ENCODE measurements at regions not wholly inside any gene's neighbourhood (a gene's known extent, or its start where the extent isn't known, plus 50 kb on each side); places are given as distances from the start of the nearest gene placed in this dataset.
"Not testable (repeated sequence)": the region's sequence is repeated elsewhere in the genome, so short reads cannot be mapped to it uniquely, and the experiment has no call there.

- DNase-seq: no peak
- no peaks in the 10 kb centered on the region for H3K4me1 Mint-ChIP-seq
These were observed 224.2 kb downstream of the BCHE start for GRCh38 chr3:165613014-165613413.

GRCh38 chr3:165607221-165607620, 230.0 kb downstream of the BCHE start:
- Mint-ChIP-seq H3K27ac (no peak overlapping the region), H3K27me3 (ENCODE audit: low read depth in 3 of 3) (peaks cover 0 to 3% (median 2%) of the 10 kb centered on the region in 3 donors), H3K36me3 (no peaks in the 10 kb centered on the region), H3K4me3 (no peak overlapping the region), H3K4me1 (no peaks in the 10 kb centered on the region), H3K9me3 (peaks cover 2 to 30% (median 16%) of the 10 kb centered on the region in 6 donors)
- DNase-seq: no peak

More at GRCh38 chr3:165613014-165613413, 224.2 kb downstream of the BCHE start:
- Mint-ChIP-seq H3K4me3 (no peak overlapping the region), H3K27me3 (ENCODE audit: low read depth in 3 of 3) (peaks cover 0 to 2% (median 0%) of the 10 kb centered on the region in 3 donors), H3K36me3 (no peaks in the 10 kb centered on the region), H3K9me3 (peaks cover 3 to 22% (median 8%) of the 10 kb centered on the region in 6 donors), H3K27ac (no peak overlapping the region)

GRCh38 chr3:165603196-165603595, 234.0 kb downstream of the BCHE start:
- peaks cover 0 to 30% (median 19%) of the 10 kb centered on the region in 6 donors for H3K9me3 Mint-ChIP-seq
- H3K36me3 Mint-ChIP-seq: no peaks in the 10 kb centered on the region
- no peak overlapping the region for H3K4me3 Mint-ChIP-seq
- no peaks in the 10 kb centered on the region for H3K4me1 Mint-ChIP-seq
- H3K27ac Mint-ChIP-seq: no peak overlapping the region
- peaks cover 0 to 3% (median 0%) of the 10 kb centered on the region in 3 donors for H3K27me3 Mint-ChIP-seq (ENCODE audit: low read depth in 3 of 3)
- no peak for DNase-seq

- not testable (repeated sequence) for H3K36me3 Mint-ChIP-seq; H3K27ac Mint-ChIP-seq; H3K4me1 Mint-ChIP-seq; H3K4me3 Mint-ChIP-seq; DNase-seq; H3K27me3 Mint-ChIP-seq (ENCODE audit: low read depth in 3 of 3)
- H3K9me3 Mint-ChIP-seq: peaks cover 16 to 44% (median 28%) of the 10 kb centered on the region in 6 donors
These were observed 264.7 kb downstream of the BCHE start for GRCh38 chr3:165572566-165572965.

- no peak overlapping the region for H3K4me3 Mint-ChIP-seq
- no peaks in the 10 kb centered on the region for H3K36me3 Mint-ChIP-seq
- H3K27me3 Mint-ChIP-seq (ENCODE audit: low read depth in 3 of 3): no peaks in the 10 kb centered on the region
These were observed 268.2 kb downstream of the BCHE start for GRCh38 chr3:165568907-165569462.

GRCh38 chr3:165555785-165556184, 281.4 kb downstream of the BCHE start:
- Mint-ChIP-seq H3K36me3 (no peaks in the 10 kb centered on the region), H3K27me3 (ENCODE audit: low read depth in 3 of 3) (peaks cover 0 to 2% (median 0%) of the 10 kb centered on the region in 3 donors), H3K4me1 (no peaks in the 10 kb centered on the region), H3K9me3 (peaks cover 11 to 49% (median 26%) of the 10 kb centered on the region in 6 donors), H3K4me3 (no peak overlapping the region), H3K27ac (no peak overlapping the region)
- no peak for DNase-seq

More at GRCh38 chr3:165568907-165569462, 268.2 kb downstream of the BCHE start:
- H3K27ac Mint-ChIP-seq: no peak overlapping the region
- H3K4me1 Mint-ChIP-seq: no peaks in the 10 kb centered on the region
- no peak for DNase-seq
- peaks cover 11 to 56% (median 31%) of the 10 kb centered on the region in 6 donors for H3K9me3 Mint-ChIP-seq

GRCh38 chr3:165553371-165553770, 283.9 kb downstream of the BCHE start:
- no peak overlapping the region for H3K4me3 Mint-ChIP-seq
- H3K27me3 Mint-ChIP-seq (ENCODE audit: low read depth in 3 of 3): peaks cover 0 to 2% (median 0%) of the 10 kb centered on the region in 3 donors
- H3K36me3 Mint-ChIP-seq: no peaks in the 10 kb centered on the region
- H3K27ac Mint-ChIP-seq: no peak overlapping the region
- peaks cover 9 to 60% (median 31%) of the 10 kb centered on the region in 6 donors for H3K9me3 Mint-ChIP-seq
- H3K4me1 Mint-ChIP-seq: no peaks in the 10 kb centered on the region
- DNase-seq: no peak

GRCh38 chr3:165549665-165550064, 287.6 kb downstream of the BCHE start:
- H3K27me3 Mint-ChIP-seq (ENCODE audit: low read depth in 3 of 3): peaks cover 0 to under 1% (median 0%) of the 10 kb centered on the region in 3 donors
- H3K36me3 Mint-ChIP-seq: no peaks in the 10 kb centered on the region
- H3K4me1 Mint-ChIP-seq: no peaks in the 10 kb centered on the region
- DNase-seq: no peak
- peaks cover 9 to 65% (median 31%) of the 10 kb centered on the region in 6 donors for H3K9me3 Mint-ChIP-seq
- H3K4me3 Mint-ChIP-seq: no peak overlapping the region
- no peak overlapping the region for H3K27ac Mint-ChIP-seq

- no peaks in the 10 kb centered on the region for H3K27me3 Mint-ChIP-seq (ENCODE audit: low read depth in 3 of 3)
- H3K4me1 Mint-ChIP-seq: no peaks in the 10 kb centered on the region
- H3K4me3 Mint-ChIP-seq: no peak overlapping the region
- peaks cover 9 to 60% (median 28%) of the 10 kb centered on the region in 6 donors for H3K9me3 Mint-ChIP-seq
- no peak overlapping the region for H3K27ac Mint-ChIP-seq
- H3K36me3 Mint-ChIP-seq: no peaks in the 10 kb centered on the region
- no peak for DNase-seq
These were observed 288.2 kb downstream of the BCHE start for GRCh38 chr3:165549037-165549436.

- H3K9me3 Mint-ChIP-seq: peaks cover 5 to 35% (median 20%) of the 10 kb centered on the region in 6 donors
- no peaks in the 10 kb centered on the region for H3K4me1 Mint-ChIP-seq
- H3K27ac Mint-ChIP-seq: no peak overlapping the region
- DNase-seq: no peak
- no peak overlapping the region for H3K4me3 Mint-ChIP-seq
- H3K36me3 Mint-ChIP-seq: no peaks in the 10 kb centered on the region
- no peaks in the 10 kb centered on the region for H3K27me3 Mint-ChIP-seq (ENCODE audit: low read depth in 3 of 3)
These were observed 292.2 kb downstream of the BCHE start for GRCh38 chr3:165545059-165545458.

GRCh38 chr3:165544432-165544831, 292.8 kb downstream of the BCHE start:
- H3K4me3 Mint-ChIP-seq: no peak overlapping the region
- H3K27me3 Mint-ChIP-seq (ENCODE audit: low read depth in 3 of 3): no peaks in the 10 kb centered on the region
- H3K36me3 Mint-ChIP-seq: no peaks in the 10 kb centered on the region
- H3K4me1 Mint-ChIP-seq: no peaks in the 10 kb centered on the region
- H3K9me3 Mint-ChIP-seq: peaks cover 5 to 35% (median 24%) of the 10 kb centered on the region in 6 donors
- no peak overlapping the region for H3K27ac Mint-ChIP-seq
- no peak for DNase-seq

- H3K4me3 Mint-ChIP-seq: no peak overlapping the region
- H3K27ac Mint-ChIP-seq: no peak overlapping the region
- no peak for DNase-seq
- no peaks in the 10 kb centered on the region for H3K36me3 Mint-ChIP-seq
- H3K27me3 Mint-ChIP-seq (ENCODE audit: low read depth in 3 of 3): no peaks in the 10 kb centered on the region
- H3K4me1 Mint-ChIP-seq: no peaks in the 10 kb centered on the region
- H3K9me3 Mint-ChIP-seq: peaks cover 8 to 37% (median 25%) of the 10 kb centered on the region in 6 donors
These were observed 299.1 kb downstream of the BCHE start for GRCh38 chr3:165538166-165538565.

GRCh38 chr3:165532851-165533250, 304.4 kb downstream of the BCHE start:
- Mint-ChIP-seq H3K9me3 (peaks cover 13 to 59% (median 25%) of the 10 kb centered on the region in 6 donors), H3K27ac (no peak overlapping the region), H3K4me1 (no peaks in the 10 kb centered on the region), H3K27me3 (ENCODE audit: low read depth in 3 of 3) (peaks cover 0 to 1% (median 0%) of the 10 kb centered on the region in 3 donors), H3K36me3 (no peaks in the 10 kb centered on the region), H3K4me3 (no peak overlapping the region)
- no peak for DNase-seq

- no peak for DNase-seq
- H3K27me3 Mint-ChIP-seq (ENCODE audit: low read depth in 3 of 3): peaks cover 0 to 1% (median 0%) of the 10 kb centered on the region in 3 donors
- H3K27ac Mint-ChIP-seq: no peak overlapping the region
- H3K4me3 Mint-ChIP-seq: no peak overlapping the region
- no peaks in the 10 kb centered on the region for H3K4me1 Mint-ChIP-seq
- peaks cover 14 to 51% (median 21%) of the 10 kb centered on the region in 6 donors for H3K9me3 Mint-ChIP-seq
- H3K36me3 Mint-ChIP-seq: no peaks in the 10 kb centered on the region
These were observed 307.8 kb downstream of the BCHE start for GRCh38 chr3:165529451-165529850.

GRCh38 chr3:165526367-165526766, 310.9 kb downstream of the BCHE start:
- peaks cover 10 to 49% (median 20%) of the 10 kb centered on the region in 6 donors for H3K9me3 Mint-ChIP-seq
- H3K4me1 Mint-ChIP-seq: no peaks in the 10 kb centered on the region
- no peak overlapping the region for H3K27ac Mint-ChIP-seq
- DNase-seq: no peak
- H3K27me3 Mint-ChIP-seq (ENCODE audit: low read depth in 3 of 3): peaks cover 0 to 1% (median 0%) of the 10 kb centered on the region in 3 donors
- no peak overlapping the region for H3K4me3 Mint-ChIP-seq
- H3K36me3 Mint-ChIP-seq: no peaks in the 10 kb centered on the region
